Choroid plexus epithelial cell (primary cell): ENCODE measurements at regions not wholly inside any gene's neighbourhood (a gene's known extent, or its start where the extent isn't known, plus 50 kb on each side); places are given as distances from the start of the nearest gene placed in this dataset.

Experiments used
- DNase-seq: peaks from one replicate; pipeline ENCODE4 v3.0.0-alpha.2; 2010; ENCODE audit warnings: low read depth
- H3K4me3 ChIP-seq: 2 replicates; pipeline ENCODE4 v1.5.1; 2011; ENCODE audit warnings: low read depth, mild to moderate bottlenecking, control low read depth, low read length, moderate library complexity
- TF ChIP-seq, protein P1 (sequence below): conservative IDR thresholded peaks from 2 replicates; pipeline ENCODE4 v1.5.1; 2011; ENCODE audit warnings: low read depth, mild to moderate bottlenecking, control low read depth, inconsistent platforms, low read length, moderate library complexity

DNA sequence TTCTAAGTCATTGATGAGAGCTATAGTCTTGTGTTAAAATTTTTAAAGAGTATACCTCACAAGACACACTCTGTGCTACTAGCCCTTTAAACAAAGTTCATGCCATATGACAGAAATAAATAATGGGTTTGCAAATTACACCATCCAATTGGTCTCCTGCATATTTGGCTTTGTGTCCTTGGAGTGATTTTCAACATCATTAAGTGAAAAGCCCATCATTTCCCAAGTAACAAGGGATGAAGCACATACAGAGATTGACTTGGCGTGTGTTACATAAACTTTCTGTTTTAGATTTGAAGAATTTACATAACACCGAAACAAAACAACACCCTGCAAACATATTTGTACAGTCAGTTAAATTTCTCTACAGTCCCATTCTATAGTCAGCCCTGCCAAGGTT lies 216.9 kb upstream of the NEIL3 start:
- no peak overlapping the region for H3K4me3 ChIP-seq
- no peak for DNase-seq
- TF ChIP-seq, protein P1, sequence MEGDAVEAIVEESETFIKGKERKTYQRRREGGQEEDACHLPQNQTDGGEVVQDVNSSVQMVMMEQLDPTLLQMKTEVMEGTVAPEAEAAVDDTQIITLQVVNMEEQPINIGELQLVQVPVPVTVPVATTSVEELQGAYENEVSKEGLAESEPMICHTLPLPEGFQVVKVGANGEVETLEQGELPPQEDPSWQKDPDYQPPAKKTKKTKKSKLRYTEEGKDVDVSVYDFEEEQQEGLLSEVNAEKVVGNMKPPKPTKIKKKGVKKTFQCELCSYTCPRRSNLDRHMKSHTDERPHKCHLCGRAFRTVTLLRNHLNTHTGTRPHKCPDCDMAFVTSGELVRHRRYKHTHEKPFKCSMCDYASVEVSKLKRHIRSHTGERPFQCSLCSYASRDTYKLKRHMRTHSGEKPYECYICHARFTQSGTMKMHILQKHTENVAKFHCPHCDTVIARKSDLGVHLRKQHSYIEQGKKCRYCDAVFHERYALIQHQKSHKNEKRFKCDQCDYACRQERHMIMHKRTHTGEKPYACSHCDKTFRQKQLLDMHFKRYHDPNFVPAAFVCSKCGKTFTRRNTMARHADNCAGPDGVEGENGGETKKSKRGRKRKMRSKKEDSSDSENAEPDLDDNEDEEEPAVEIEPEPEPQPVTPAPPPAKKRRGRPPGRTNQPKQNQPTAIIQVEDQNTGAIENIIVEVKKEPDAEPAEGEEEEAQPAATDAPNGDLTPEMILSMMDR = no peak

DNA sequence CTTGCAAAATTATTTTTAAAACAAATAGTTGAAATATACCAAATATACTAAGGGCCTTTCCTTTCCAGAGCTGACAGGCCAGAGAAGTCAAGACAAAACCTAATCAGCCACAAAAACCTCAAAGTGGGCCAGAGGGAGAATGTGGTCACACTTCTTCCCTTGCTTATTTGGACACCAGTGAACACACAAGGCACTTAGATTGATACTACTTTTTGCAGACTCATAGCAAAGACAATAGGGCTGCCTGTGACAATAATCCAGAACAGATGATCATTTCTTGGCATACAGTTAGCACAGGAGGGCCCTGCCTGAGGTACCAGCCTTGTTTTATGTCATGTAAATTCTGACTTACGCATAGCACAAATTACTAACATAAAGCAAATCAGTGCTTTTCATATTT lies 215.7 kb upstream of the NEIL3 start:
- TF ChIP-seq, protein P1 = no peak
- no peak for DNase-seq

DNA sequence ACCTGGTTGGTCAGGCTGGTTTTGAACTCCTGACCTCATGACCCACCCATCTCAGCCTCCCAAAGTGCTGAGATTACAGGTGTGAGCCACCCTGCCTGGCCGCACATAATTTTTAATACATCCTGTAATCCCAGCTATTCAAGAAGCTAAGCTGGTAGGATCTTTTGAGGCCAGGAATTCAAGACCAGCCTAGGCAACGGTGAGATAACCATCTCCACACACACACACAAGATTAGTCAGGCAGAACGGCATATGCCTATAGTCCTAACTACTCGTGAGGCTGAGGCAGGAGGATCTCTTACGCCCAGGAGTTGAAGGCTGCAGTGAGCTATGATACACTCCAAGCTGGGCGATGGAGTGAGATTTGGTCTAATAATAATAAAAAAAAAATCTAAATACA lies 212.4 kb upstream of the NEIL3 start:
- no peak overlapping the region for H3K4me3 ChIP-seq
- no peak for DNase-seq
- TF ChIP-seq, protein P1 = no peak

More for the DNA sequence above, 215.7 kb upstream of the NEIL3 start:
- H3K4me3 ChIP-seq = no peak overlapping the region

DNA sequence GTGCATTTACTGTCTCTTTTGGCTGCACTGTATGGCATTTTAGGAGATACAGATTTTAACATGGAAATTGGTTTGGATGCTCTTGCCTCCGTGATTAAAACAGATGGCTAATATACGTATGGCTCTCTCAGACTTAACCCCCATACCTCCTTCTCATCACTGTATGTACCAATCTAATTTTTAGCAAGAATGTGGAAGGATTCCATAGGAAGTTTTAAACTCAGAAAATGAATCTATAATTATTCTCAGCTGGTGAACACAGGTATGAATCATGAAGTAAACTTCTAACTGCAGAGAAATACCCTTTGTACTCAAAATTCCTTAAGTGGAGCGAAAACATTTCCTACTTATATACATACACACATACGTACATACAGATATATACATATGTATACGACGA lies 210.5 kb upstream of the NEIL3 start:
- H3K4me3 ChIP-seq = no peak overlapping the region
- TF ChIP-seq, protein P1 = no peak
- no peak for DNase-seq

DNA sequence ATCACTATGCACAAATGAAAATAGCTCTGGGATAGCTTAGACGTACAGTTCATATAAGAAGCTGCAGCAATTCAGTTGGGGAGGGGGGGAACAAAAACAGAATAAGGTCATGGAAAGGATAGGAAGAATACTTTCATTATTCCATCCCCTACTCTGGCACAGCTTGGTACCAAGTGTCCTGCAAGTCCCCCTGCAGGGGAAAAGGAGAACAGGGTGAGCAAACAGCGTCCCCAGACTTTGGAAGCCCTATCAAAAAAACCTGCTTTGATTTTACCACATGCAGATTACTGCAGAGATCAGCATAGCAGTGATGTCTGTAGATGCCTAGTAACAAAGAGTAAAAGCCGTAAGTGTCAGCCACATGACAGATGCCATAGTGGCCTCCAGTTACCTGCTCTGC lies 209.4 kb upstream of the NEIL3 start:
- TF ChIP-seq, protein P1 = peak; percentile 17
- DNase-seq = no peak
- H3K4me3 ChIP-seq = no peak overlapping the region

DNA sequence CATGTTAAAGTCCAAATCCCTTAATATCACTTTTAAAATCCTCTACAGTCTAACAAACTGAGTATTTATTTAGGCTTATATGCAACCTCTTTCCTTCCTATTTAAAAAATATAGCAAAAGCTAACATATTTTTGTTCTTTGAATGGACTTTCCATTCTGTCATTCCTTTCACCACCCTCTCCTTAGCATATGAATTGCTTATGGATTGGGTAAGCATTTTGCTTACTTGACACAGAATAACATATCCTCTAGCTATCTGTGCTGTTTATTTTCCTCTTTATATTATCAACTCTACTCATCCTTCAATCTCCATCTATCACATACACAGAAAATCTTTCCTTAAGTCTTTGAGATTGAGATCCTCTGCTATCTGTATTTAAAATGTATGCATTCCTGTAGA lies 206.1 kb upstream of the NEIL3 start:
- TF ChIP-seq, protein P1 = no peak
- DNase-seq = no peak
- no peak overlapping the region for H3K4me3 ChIP-seq

DNA sequence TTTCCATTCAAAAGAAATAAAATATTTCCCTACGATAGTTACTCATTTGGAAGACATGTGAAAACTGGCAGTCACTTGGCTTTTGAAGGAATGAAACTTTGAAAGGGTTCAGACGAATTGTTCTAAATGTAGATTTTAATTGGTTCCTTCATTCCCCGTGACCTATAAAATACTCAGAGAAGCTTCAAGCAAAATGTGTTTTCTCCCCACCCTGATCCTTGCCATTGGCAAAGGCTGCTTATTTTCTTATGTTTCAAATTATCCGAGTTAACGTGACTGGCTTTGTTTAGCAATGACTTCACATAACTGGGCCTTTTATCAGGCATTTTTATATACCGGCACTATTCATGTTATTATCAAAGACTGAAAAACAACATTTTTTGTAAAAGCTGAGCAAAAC lies 204.1 kb upstream of the NEIL3 start:
- TF ChIP-seq, protein P1 = no peak
- H3K4me3 ChIP-seq = no peak overlapping the region
- DNase-seq = no peak
